Calu3 (cell line): ENCODE measurements at regions not wholly inside any gene's neighbourhood (a gene's known extent, or its start where the extent isn't known, plus 50 kb on each side); places are given as distances from the start of the nearest gene placed in this dataset.
A peak's percentile ranks its signal among the peaks of the same experiment; 100 is the strongest.

Experiments used
- BruUV-seq: library from RNA; stranded (reverse); fragments of 400-500 nt; replicated peaks from 2 replicates; lab custom pipeline; 2021; lab: Mats Ljungman, UMichigan
- CTCF ChIA-PET: fragments of 300-600 bp; sonication (Branson Sonifier 250); formaldehyde crosslinking; loops from one replicate; lab custom pipeline; 2022; ENCODE audit warnings: antibody characterized with exemption; lab: Charles Lee
- DNase-seq: peaks from one replicate; pipeline ENCODE4 v3.0.0; 2022
- H3K27ac Mint-ChIP-seq: one replicate; pipeline ENCODE4 v1.8.0; 2022; ENCODE audit warnings: mixed read lengths; ENCODE audit not compliant: unreplicated experiment
- H3K27me3 Mint-ChIP-seq: one replicate; pipeline ENCODE4 v1.8.0; 2022; ENCODE audit warnings: mixed read lengths; ENCODE audit not compliant: unreplicated experiment
- H3K36me3 Mint-ChIP-seq: one replicate; pipeline ENCODE4 v1.8.0; 2022; ENCODE audit warnings: mild to moderate bottlenecking, moderate library complexity, mixed read lengths; ENCODE audit not compliant: insufficient read depth, unreplicated experiment
- H3K4me1 Mint-ChIP-seq: one replicate; pipeline ENCODE4 v1.8.0; 2022; ENCODE audit warnings: mild to moderate bottlenecking, low read depth, mixed read lengths; ENCODE audit not compliant: unreplicated experiment
- H3K4me3 Mint-ChIP-seq: one replicate; pipeline ENCODE4 v1.8.0; 2022; ENCODE audit warnings: mild to moderate bottlenecking, low read depth, moderate library complexity, mixed read lengths; ENCODE audit not compliant: unreplicated experiment
- H3K9me3 Mint-ChIP-seq: one replicate; pipeline ENCODE4 v1.8.0; 2022; ENCODE audit warnings: low read depth, mixed read lengths; ENCODE audit not compliant: unreplicated experiment
- intact Hi-C: fragments of 100-400 bp; cut with micrococcal nuclease; formaldehyde crosslinking; loops from one replicate; pipeline ENCODE4 v1.10.0; 2022; ENCODE audit not compliant: unreplicated experiment
- TF ChIP-seq, protein P1 (sequence below): fragments of 200-600 bp; IDR thresholded peaks from one replicate; pipeline ENCODE4 v1.8.0; 2022; ENCODE audit warnings: antibody characterized with exemption; ENCODE audit not compliant: unreplicated experiment

DNA sequence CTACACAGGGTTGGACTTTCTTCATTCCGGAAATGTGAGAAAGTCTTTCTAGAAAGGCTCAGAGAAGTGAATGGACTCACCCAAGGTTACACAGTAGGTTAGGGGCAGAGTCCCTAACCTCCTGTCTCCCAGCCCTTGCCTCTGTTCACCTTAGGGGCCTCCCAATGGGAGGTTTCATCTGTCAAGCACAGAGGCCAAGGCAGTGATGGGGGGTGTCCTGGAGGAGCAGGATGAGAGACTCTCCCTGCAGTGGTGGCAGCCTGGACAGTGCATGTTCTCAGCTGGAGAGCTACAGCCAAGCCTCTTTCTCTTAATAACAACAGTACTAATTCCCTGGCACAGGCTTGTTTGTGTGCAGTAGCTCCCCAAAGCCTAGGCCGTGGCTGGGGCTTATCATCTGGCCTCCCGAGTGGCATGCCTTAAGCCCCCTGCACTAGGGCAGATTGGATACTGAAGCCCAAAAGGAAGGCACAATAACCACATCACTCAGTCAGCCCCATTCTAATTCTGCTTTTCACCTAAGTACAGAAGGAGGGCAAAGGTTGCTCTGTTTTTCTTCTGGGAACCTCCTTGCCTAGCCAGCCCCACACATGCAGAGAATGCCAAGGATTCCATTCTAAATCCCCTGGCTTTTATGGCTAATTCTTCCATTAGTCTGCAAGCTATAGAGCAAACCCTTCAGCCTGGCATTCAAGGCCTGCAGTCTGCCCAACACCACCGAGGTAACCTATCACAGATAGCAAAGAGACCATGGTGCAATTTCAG is 50.2 kb upstream of the XPA start:
- H3K4me1 Mint-ChIP-seq = peaks cover 17% of the 10 kb centered on the region
- no peak overlapping the region for H3K4me3 Mint-ChIP-seq
- CTCF ChIA-PET = no interaction called here
- DNase-seq = no peak
- no TSS peak for BruUV-seq
- TF ChIP-seq, protein P1, sequence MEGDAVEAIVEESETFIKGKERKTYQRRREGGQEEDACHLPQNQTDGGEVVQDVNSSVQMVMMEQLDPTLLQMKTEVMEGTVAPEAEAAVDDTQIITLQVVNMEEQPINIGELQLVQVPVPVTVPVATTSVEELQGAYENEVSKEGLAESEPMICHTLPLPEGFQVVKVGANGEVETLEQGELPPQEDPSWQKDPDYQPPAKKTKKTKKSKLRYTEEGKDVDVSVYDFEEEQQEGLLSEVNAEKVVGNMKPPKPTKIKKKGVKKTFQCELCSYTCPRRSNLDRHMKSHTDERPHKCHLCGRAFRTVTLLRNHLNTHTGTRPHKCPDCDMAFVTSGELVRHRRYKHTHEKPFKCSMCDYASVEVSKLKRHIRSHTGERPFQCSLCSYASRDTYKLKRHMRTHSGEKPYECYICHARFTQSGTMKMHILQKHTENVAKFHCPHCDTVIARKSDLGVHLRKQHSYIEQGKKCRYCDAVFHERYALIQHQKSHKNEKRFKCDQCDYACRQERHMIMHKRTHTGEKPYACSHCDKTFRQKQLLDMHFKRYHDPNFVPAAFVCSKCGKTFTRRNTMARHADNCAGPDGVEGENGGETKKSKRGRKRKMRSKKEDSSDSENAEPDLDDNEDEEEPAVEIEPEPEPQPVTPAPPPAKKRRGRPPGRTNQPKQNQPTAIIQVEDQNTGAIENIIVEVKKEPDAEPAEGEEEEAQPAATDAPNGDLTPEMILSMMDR = no peak
- no peaks in the 10 kb centered on the region for H3K9me3 Mint-ChIP-seq
- H3K36me3 Mint-ChIP-seq = no peaks in the 10 kb centered on the region
- peak overlapping the region; percentile 6 for H3K27ac Mint-ChIP-seq
- no peaks in the 10 kb centered on the region for H3K27me3 Mint-ChIP-seq
- intact Hi-C loops = no loop called here

DNA sequence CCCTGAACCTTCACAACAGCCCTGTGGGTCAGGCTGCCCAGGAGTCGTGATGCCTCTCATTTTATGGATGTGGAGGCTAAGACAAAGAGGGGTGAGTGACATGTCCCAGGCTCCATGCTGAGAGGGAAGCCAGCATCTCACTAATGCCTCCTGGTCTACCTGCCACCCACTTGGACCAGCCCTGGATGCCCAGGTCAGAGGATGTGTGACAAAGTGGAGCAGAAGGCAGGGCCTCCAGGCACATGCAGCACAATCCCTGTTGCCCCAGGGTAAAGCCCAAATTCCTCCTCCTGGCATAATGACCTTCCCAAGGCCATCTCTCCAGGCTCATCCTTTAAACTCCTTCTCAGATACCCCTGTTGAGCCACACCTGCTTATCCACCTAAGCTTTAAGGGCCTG is 51.4 kb upstream of the XPA start:
- Mint-ChIP-seq H3K4me1 (peaks cover 17% of the 10 kb centered on the region), H3K27ac (no peak overlapping the region), H3K27me3 (no peaks in the 10 kb centered on the region), H3K4me3 (no peak overlapping the region), H3K36me3 (no peaks in the 10 kb centered on the region), H3K9me3 (no peaks in the 10 kb centered on the region)
- TF ChIP-seq, protein P1 = no peak
- CTCF ChIA-PET = no interaction called here
- BruUV-seq = no TSS peak
- DNase-seq = no peak
- intact Hi-C loops = no loop called here

DNA sequence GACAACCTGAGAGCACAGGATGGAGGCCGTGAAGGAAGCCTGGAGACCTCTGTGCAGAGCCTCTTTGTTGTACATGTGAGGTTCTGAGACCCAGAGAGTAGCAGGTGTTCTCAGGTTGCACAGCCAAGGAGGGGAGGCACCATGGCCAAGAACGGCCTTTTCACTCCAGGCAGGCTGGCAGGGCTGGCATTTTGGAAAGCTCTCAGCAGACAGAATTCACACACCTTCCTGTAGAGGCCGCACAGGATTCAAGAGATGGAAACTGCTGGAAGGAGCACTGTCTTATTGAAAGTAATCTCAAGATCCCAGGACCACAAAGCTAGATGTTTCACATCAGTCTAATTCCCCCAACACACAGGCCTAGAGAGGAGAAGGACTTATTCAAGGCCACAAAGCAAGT is 52.8 kb upstream of the XPA start:
- Mint-ChIP-seq H3K4me3 (no peak overlapping the region), H3K4me1 (peaks cover 17% of the 10 kb centered on the region), H3K27ac (no peak overlapping the region), H3K36me3 (no peaks in the 10 kb centered on the region), H3K27me3 (no peaks in the 10 kb centered on the region), H3K9me3 (no peaks in the 10 kb centered on the region)
- CTCF ChIA-PET = interaction anchor here (0.8 to 1.0 kb wide), 2 partner anchors 35 to 151 kb away, joined by 3 to 5 read pairs; no protein-coding TSS in a partner anchor
- BruUV-seq = no TSS peak
- TF ChIP-seq, protein P1 = no peak
- intact Hi-C loops = no loop called here
- no peak for DNase-seq

DNA sequence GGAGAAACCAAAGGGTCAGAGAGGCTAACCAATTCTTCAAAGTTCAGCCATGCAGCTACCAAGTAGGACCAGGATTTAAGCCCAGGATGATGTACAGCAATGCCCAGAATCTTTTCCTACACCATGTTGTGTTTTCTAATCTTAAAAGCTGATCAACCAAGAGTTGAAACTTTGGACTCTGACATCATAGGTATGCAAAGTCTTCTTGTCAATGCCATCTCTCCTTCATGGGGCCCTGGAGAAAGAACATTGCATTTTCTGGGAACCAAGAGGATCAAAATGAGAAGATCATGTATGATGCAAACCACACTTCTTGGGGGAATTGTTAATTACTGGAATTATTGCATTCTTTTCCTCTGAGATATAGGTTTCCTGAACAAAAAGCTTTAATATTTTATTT is 54.4 kb upstream of the XPA start:
- Mint-ChIP-seq H3K9me3 (no peaks in the 10 kb centered on the region), H3K27ac (no peak overlapping the region), H3K36me3 (no peaks in the 10 kb centered on the region), H3K4me3 (no peak overlapping the region), H3K4me1 (peaks cover 17% of the 10 kb centered on the region), H3K27me3 (no peaks in the 10 kb centered on the region)
- no peak for DNase-seq
- BruUV-seq = no TSS peak
- CTCF ChIA-PET = no interaction called here
- TF ChIP-seq, protein P1 = no peak
- intact Hi-C loops = no loop called here
